ENCODE measurements at regions not wholly inside any gene's neighbourhood (a gene's known extent, or its start where the extent isn't known, plus 50 kb on each side); places are given as distances from the start of the nearest gene placed in this dataset.

GRCh38 chr14:62308316-62308715, 546.1 kb downstream of the SNAPC1 start:
- Histone ChIP-seq H3K4me3 (no peak overlapping the region), H3K27me3 (no peaks in the 10 kb centered on the region), H3K9me3 (no peaks in the 10 kb centered on the region), H3K36me3 (no peaks in the 10 kb centered on the region), H3K4me1 (no peaks in the 10 kb centered on the region), H3K27ac (no peak overlapping the region)
- TF ChIP-seq, protein P1, sequence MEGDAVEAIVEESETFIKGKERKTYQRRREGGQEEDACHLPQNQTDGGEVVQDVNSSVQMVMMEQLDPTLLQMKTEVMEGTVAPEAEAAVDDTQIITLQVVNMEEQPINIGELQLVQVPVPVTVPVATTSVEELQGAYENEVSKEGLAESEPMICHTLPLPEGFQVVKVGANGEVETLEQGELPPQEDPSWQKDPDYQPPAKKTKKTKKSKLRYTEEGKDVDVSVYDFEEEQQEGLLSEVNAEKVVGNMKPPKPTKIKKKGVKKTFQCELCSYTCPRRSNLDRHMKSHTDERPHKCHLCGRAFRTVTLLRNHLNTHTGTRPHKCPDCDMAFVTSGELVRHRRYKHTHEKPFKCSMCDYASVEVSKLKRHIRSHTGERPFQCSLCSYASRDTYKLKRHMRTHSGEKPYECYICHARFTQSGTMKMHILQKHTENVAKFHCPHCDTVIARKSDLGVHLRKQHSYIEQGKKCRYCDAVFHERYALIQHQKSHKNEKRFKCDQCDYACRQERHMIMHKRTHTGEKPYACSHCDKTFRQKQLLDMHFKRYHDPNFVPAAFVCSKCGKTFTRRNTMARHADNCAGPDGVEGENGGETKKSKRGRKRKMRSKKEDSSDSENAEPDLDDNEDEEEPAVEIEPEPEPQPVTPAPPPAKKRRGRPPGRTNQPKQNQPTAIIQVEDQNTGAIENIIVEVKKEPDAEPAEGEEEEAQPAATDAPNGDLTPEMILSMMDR (IDR thresholded peaks at IDR 0.05), result no peak
- DNase-seq (ENCODE audit: low spot score), result no peak

DNA sequence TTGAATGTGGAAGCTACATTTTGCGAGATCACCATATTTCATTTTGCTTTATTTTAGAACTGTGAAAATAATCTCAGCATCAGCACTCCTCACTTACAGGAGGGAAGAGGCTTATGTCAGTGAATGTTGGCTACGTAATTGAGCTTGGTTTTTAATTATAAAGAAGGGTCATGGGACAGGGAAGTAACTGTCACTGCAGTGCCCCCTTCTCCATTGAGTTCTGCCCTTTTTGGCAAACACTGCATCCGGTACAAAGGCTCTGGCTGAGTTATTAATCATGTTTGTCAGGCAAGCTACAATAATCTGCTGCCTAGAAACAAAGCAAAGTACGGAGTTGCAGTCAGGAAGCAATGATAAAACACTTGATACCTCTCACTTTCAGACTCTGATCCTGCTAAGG, 546.7 kb downstream of the SNAPC1 start:
- no peaks in the 10 kb centered on the region for H3K27me3 ChIP-seq

DNA sequence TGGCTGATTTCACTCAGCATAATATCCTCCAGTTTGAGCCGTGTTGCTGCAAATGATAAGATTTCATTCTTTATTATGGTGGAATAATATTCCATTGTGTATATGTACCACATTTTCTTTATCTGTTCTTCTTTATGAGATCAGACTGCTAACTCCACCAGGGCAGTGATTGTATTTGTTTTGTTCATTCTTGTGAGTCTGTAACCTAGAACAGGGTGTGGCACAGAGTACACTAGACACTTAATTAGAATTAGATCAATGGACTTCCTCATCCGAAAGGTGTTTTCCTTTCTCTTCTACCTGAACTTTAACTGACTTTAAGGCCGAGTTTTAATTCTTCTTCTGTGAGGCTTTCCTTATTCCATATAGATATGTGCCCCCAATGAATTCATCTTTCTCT, 551.0 kb downstream of the SNAPC1 start:
- no peak for DNase-seq (ENCODE audit: low spot score)
- H3K27me3 ChIP-seq, result no peaks in the 10 kb centered on the region
- no peaks in the 10 kb centered on the region for H3K9me3 ChIP-seq
- no peak overlapping the region for H3K4me3 ChIP-seq
- H3K36me3 ChIP-seq, result no peaks in the 10 kb centered on the region
- H3K27ac ChIP-seq, result no peak overlapping the region
- TF ChIP-seq, protein P1 (IDR thresholded peaks at IDR 0.05), result no peak
- H3K4me1 ChIP-seq, result no peaks in the 10 kb centered on the region

More for the DNA sequence above, 546.7 kb downstream of the SNAPC1 start:
- no peak for DNase-seq (ENCODE audit: low spot score)
- Histone ChIP-seq H3K27ac (no peak overlapping the region), H3K36me3 (no peaks in the 10 kb centered on the region), H3K4me1 (no peaks in the 10 kb centered on the region), H3K9me3 (no peaks in the 10 kb centered on the region), H3K4me3 (no peak overlapping the region)
- TF ChIP-seq, protein P1 (IDR thresholded peaks at IDR 0.05), result no peak

- no peak overlapping the region for H3K4me3 ChIP-seq
- TF ChIP-seq, protein P1 (IDR thresholded peaks at IDR 0.05), result no peak
- no peaks in the 10 kb centered on the region for H3K27me3 ChIP-seq
- no peaks in the 10 kb centered on the region for H3K9me3 ChIP-seq
- DNase-seq (ENCODE audit: low spot score), result no peak
- no peak overlapping the region for H3K27ac ChIP-seq
- no peaks in the 10 kb centered on the region for H3K36me3 ChIP-seq
- no peaks in the 10 kb centered on the region for H3K4me1 ChIP-seq
Observed at GRCh38 chr14:62314221-62314620, 552.0 kb downstream of the SNAPC1 start.

- Histone ChIP-seq H3K27me3 (no peaks in the 10 kb centered on the region), H3K4me3 (no peak overlapping the region), H3K27ac (no peak overlapping the region), H3K36me3 (no peaks in the 10 kb centered on the region), H3K9me3 (no peaks in the 10 kb centered on the region), H3K4me1 (no peaks in the 10 kb centered on the region)
- TF ChIP-seq, protein P1 (IDR thresholded peaks at IDR 0.05), result no peak
- no peak for DNase-seq (ENCODE audit: low spot score)
Observed at GRCh38 chr14:62314871-62315270, 552.7 kb downstream of the SNAPC1 start.

- Histone ChIP-seq H3K4me1 (no peaks in the 10 kb centered on the region), H3K27ac (no peak overlapping the region), H3K4me3 (no peak overlapping the region), H3K27me3 (no peaks in the 10 kb centered on the region), H3K36me3 (no peaks in the 10 kb centered on the region), H3K9me3 (no peaks in the 10 kb centered on the region)
- TF ChIP-seq, protein P1 (IDR thresholded peaks at IDR 0.05), result no peak
- DNase-seq (ENCODE audit: low spot score), result no peak
Observed at GRCh38 chr14:62315631-62316030, 553.4 kb downstream of the SNAPC1 start.
